ENCODE measurements at regions not wholly inside any gene's neighbourhood (a gene's known extent, or its start where the extent isn't known, plus 50 kb on each side); places are given as distances from the start of the nearest gene placed in this dataset.

DNA sequence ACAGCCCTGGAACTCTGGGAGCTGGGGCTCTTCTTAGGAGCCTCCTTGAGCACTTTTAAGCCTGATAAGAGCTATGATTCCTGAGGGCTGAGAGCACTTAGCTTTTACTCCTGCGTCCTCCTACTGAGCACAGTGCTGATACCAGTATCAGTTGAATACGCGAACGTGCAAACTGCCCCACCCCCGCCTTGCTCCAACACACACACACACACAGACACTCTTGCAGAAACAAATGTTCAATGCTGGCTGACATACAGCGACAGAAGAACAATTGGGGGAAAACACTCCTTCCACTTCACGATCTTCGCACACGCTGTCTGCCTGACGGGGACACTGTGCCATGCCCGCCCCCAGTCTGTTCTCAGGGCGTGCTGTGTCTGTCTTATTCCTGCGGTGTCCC is 57.2 kb upstream of the DLK1 start:
- Histone ChIP-seq H3K4me2 (ENCODE audit: low read length) (no peak overlapping the region), H3K9me3 (replicated peaks; ENCODE audit: low read length) (no peaks in the 10 kb centered on the region), H3K9ac (ENCODE audit: low read depth, low read length) (no peak overlapping the region), H3K36me3 (ENCODE audit: insufficient read depth, low read length) (no peaks in the 10 kb centered on the region), H3K4me1 (ENCODE audit: control insufficient read depth, insufficient read depth, low read length) (peaks cover 33% of the 10 kb centered on the region), H3K27me3 (ENCODE audit: control insufficient read depth, insufficient read depth, low read length) (peaks cover 36% of the 10 kb centered on the region), H3K4me3 (ENCODE audit: low read length) (no peak overlapping the region)

- Histone ChIP-seq H3K36me3 (ENCODE audit: insufficient read depth, low read length) (no peaks in the 10 kb centered on the region), H3K27me3 (ENCODE audit: control insufficient read depth, insufficient read depth, low read length) (peaks cover 36% of the 10 kb centered on the region), H3K9ac (ENCODE audit: low read depth, low read length) (no peak overlapping the region), H3K9me3 (replicated peaks; ENCODE audit: low read length) (no peaks in the 10 kb centered on the region), H3K4me2 (ENCODE audit: low read length) (no peak overlapping the region), H3K4me3 (ENCODE audit: low read length) (no peak overlapping the region), H3K4me1 (ENCODE audit: control insufficient read depth, insufficient read depth, low read length) (peaks cover 29% of the 10 kb centered on the region)
Observed at GRCh38 chr14:100670017-100670752, 56.5 kb upstream of the DLK1 start.

DNA sequence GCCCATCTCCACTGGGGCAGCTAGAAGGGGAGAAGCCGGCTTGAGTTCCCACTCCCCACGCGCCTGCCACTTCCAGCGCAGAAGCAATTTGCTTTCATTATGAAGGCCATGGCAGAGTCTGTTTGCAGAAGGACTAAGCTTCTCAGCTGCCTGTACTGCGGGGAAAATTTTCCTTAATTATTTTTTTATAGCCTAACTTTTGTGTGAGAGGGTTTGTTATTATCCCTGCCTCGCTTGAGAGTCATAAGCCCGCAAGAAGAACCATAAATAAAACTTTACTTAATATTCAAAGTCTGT is 56.0 kb upstream of the DLK1 start:
- Histone ChIP-seq H3K9me3 (replicated peaks; ENCODE audit: low read length) (no peaks in the 10 kb centered on the region), H3K27me3 (ENCODE audit: control insufficient read depth, insufficient read depth, low read length) (peaks cover 36% of the 10 kb centered on the region), H3K9ac (ENCODE audit: low read depth, low read length) (no peak overlapping the region), H3K36me3 (ENCODE audit: insufficient read depth, low read length) (no peaks in the 10 kb centered on the region), H3K4me1 (ENCODE audit: control insufficient read depth, insufficient read depth, low read length) (peaks cover 29% of the 10 kb centered on the region), H3K4me2 (ENCODE audit: low read length) (no peak overlapping the region), H3K4me3 (ENCODE audit: low read length) (no peak overlapping the region)

DNA sequence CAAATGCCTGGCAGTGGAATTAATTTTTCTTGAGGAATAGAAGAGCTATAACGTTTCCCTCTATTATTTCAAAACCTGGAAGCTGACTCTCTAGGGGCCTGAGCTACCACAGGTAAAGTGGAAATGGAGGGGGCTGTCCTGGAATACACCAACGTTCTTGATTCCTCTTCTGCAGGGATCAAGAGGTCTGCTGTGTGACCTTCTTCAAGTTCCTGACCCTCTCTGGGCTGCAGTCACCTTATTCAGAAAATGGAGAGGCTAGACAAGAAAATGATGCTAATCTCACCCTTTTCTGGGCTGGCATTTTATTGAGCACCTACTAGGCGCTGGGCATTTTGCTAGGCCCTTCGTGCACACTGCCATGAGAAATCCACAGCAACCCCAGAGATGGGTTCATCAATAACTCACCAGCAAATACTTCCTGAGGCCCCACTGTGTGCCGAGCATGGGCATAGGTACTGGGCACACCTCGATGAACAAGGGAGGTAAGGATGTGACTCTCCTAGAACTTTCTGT is 55.2 kb upstream of the DLK1 start:
- Histone ChIP-seq H3K4me3 (ENCODE audit: low read length) (no peak overlapping the region), H3K4me1 (ENCODE audit: control insufficient read depth, insufficient read depth, low read length) (peaks cover 31% of the 10 kb centered on the region), H3K27me3 (ENCODE audit: control insufficient read depth, insufficient read depth, low read length) (peaks cover 32% of the 10 kb centered on the region), H3K36me3 (ENCODE audit: insufficient read depth, low read length) (no peaks in the 10 kb centered on the region), H3K4me2 (ENCODE audit: low read length) (no peak overlapping the region), H3K9ac (ENCODE audit: low read depth, low read length) (no peak overlapping the region), H3K9me3 (replicated peaks; ENCODE audit: low read length) (no peaks in the 10 kb centered on the region)

- H3K4me1 ChIP-seq (ENCODE audit: control insufficient read depth, insufficient read depth, low read length): peaks cover 35% of the 10 kb centered on the region
- H3K9ac ChIP-seq (ENCODE audit: low read depth, low read length): no peak overlapping the region
- H3K4me3 ChIP-seq (ENCODE audit: low read length): no peak overlapping the region
- no peaks in the 10 kb centered on the region for H3K36me3 ChIP-seq (ENCODE audit: insufficient read depth, low read length)
- H3K27me3 ChIP-seq (ENCODE audit: control insufficient read depth, insufficient read depth, low read length): peaks cover 27% of the 10 kb centered on the region
- no peak overlapping the region for H3K4me2 ChIP-seq (ENCODE audit: low read length)
- H3K9me3 ChIP-seq (replicated peaks; ENCODE audit: low read length): no peaks in the 10 kb centered on the region
Observed at GRCh38 chr14:100671906-100672305, 54.8 kb upstream of the DLK1 start.

DNA sequence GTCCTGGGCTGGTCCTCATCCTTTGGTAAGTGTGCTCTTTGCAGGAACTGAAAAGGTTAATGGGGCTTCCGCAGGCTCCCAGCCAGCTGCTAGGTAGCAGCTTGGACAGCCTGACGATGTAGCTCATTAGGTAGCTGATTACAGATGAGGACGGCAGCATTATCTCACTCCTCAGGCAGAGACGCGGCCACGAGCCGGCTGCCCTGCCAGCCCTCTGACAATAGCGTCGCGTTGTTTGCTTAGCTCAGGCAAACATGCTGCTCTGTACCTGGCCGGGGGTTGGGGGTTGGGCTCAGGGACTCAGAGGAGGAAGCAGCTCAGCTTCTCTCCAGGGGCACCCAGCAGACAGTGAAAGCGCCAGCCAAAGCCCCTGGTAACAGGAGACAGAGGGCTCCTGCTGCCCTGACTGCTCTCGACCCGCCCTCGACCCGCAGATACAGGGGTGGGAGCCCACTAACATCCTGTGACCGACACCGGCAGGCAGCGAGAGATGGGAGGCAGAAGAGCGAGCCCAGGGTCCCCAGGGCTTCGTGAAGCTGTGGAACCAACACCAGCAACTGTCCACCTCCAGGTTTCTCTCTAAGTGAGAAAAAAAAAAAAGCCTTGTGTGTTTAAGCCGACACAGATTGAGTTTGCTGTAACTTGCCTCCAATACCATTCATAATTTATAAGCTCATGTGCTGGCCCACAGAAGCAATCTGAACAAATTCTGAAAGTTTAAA is 53.4 kb upstream of the DLK1 start:
- no peak overlapping the region for H3K9ac ChIP-seq (ENCODE audit: low read depth, low read length)
- peaks cover 27% of the 10 kb centered on the region for H3K27me3 ChIP-seq (ENCODE audit: control insufficient read depth, insufficient read depth, low read length)
- H3K4me2 ChIP-seq (ENCODE audit: low read length): no peak overlapping the region
- no peaks in the 10 kb centered on the region for H3K36me3 ChIP-seq (ENCODE audit: insufficient read depth, low read length)
- no peak overlapping the region for H3K4me3 ChIP-seq (ENCODE audit: low read length)
- H3K4me1 ChIP-seq (ENCODE audit: control insufficient read depth, insufficient read depth, low read length): peaks cover 45% of the 10 kb centered on the region
- no peaks in the 10 kb centered on the region for H3K9me3 ChIP-seq (replicated peaks; ENCODE audit: low read length)

GRCh38 chr14:100673807-100674154 is 52.9 kb upstream of the DLK1 start:
- peaks cover 50% of the 10 kb centered on the region for H3K4me1 ChIP-seq (ENCODE audit: control insufficient read depth, insufficient read depth, low read length)
- H3K27me3 ChIP-seq (ENCODE audit: control insufficient read depth, insufficient read depth, low read length): peaks cover 27% of the 10 kb centered on the region
- no peak overlapping the region for H3K9ac ChIP-seq (ENCODE audit: low read depth, low read length)
- H3K4me2 ChIP-seq (ENCODE audit: low read length): no peak overlapping the region
- no peak overlapping the region for H3K4me3 ChIP-seq (ENCODE audit: low read length)
- H3K9me3 ChIP-seq (replicated peaks; ENCODE audit: low read length): no peaks in the 10 kb centered on the region
- H3K36me3 ChIP-seq (ENCODE audit: insufficient read depth, low read length): no peaks in the 10 kb centered on the region

DNA sequence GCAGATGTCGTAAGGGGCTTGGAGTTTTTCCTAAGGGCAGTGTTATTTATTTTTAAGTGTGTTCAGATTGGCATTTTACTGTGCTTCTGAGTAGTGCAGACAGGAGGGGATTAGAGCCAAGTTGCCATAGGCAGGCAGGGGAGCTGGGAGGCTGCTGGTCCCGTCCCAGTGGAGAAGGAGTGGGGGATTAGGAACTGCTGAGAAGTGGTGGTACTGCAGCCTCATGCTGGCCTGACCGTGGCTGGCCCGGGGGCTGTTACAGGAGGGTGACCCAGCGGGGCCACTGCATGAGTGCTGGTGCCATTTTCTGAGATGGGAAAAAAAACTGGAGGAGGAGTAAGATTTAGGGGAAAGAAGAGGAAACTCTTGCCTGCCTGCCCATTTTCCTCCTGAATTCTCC is 52.3 kb upstream of the DLK1 start:
- H3K4me2 ChIP-seq (ENCODE audit: low read length): no peak overlapping the region
- no peaks in the 10 kb centered on the region for H3K36me3 ChIP-seq (ENCODE audit: insufficient read depth, low read length)
- no peak overlapping the region for H3K4me3 ChIP-seq (ENCODE audit: low read length)
- H3K27me3 ChIP-seq (ENCODE audit: control insufficient read depth, insufficient read depth, low read length): peaks cover 20% of the 10 kb centered on the region
- no peak overlapping the region for H3K9ac ChIP-seq (ENCODE audit: low read depth, low read length)
- H3K9me3 ChIP-seq (replicated peaks; ENCODE audit: low read length): no peaks in the 10 kb centered on the region
- peaks cover 47% of the 10 kb centered on the region for H3K4me1 ChIP-seq (ENCODE audit: control insufficient read depth, insufficient read depth, low read length)

DNA sequence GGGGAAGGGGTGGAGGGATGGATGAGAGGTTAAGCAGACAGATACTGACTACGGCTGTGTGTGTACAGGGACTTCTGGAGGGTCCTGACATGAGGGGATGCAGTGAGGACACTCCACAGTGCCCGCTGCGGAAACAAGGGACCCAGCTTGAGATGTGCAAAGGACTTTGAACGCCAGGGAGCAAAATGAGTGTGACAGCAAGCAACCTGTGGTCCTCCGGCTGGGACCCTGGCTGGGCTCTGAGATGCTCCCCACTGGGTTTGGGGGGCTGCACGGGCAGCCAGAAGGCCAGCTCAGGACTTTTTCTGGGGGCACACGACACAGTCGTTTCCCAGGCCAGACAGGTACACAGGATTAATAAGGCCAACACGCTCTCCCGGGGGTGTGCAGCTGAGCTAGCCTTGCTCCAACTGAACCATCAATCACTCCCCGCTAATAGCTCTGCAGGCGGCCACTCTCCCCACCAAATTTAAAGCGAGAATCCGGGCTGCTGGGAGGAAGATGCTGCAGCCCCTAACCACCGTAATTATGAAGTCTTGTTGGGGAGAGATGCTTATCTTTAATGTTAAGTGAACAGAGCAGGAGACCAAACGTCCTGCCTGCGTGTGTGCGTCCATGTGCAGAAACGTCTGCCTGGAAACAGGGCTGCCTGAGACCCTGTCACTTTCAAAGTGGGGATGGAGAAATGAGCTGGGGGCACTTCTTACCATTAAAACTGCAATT is 51.6 kb upstream of the DLK1 start:
- H3K27me3 ChIP-seq (ENCODE audit: control insufficient read depth, insufficient read depth, low read length): peaks cover 14% of the 10 kb centered on the region
- no peak overlapping the region for H3K4me2 ChIP-seq (ENCODE audit: low read length)
- no peaks in the 10 kb centered on the region for H3K36me3 ChIP-seq (ENCODE audit: insufficient read depth, low read length)
- H3K9ac ChIP-seq (ENCODE audit: low read depth, low read length): no peak overlapping the region
- H3K4me3 ChIP-seq (ENCODE audit: low read length): no peak overlapping the region
- peaks cover 47% of the 10 kb centered on the region for H3K4me1 ChIP-seq (ENCODE audit: control insufficient read depth, insufficient read depth, low read length)
- no peaks in the 10 kb centered on the region for H3K9me3 ChIP-seq (replicated peaks; ENCODE audit: low read length)

- H3K9me3 ChIP-seq (replicated peaks; ENCODE audit: low read length): no peaks in the 10 kb centered on the region
Observed at GRCh38 chr14:100675699-100676684, 50.7 kb upstream of the DLK1 start.

More at GRCh38 chr14:100675699-100676684, 50.7 kb upstream of the DLK1 start:
- Histone ChIP-seq H3K4me3 (ENCODE audit: low read length) (no peak overlapping the region), H3K4me1 (ENCODE audit: control insufficient read depth, insufficient read depth, low read length) (peaks cover 53% of the 10 kb centered on the region), H3K9ac (ENCODE audit: low read depth, low read length) (peak overlapping the region; percentile 66), H3K27me3 (ENCODE audit: control insufficient read depth, insufficient read depth, low read length) (peaks cover 14% of the 10 kb centered on the region), H3K4me2 (ENCODE audit: low read length) (peak overlapping the region; percentile 60), H3K36me3 (ENCODE audit: insufficient read depth, low read length) (no peaks in the 10 kb centered on the region)
